CD4-positive, alpha-beta T cell (primary cell): ENCODE measurements at regions not wholly inside any gene's neighbourhood (a gene's known extent, or its start where the extent isn't known, plus 50 kb on each side); places are given as distances from the start of the nearest gene placed in this dataset.

Source experiments
- ATAC-seq: fragments of 200-7000 bp; cut with Tn5 transposase; one replicate; pipeline ENCODE4 v1.10.0; 2022; ENCODE audit warnings: mild to moderate bottlenecking; ENCODE audit not compliant: poor library complexity
- CTCF ChIA-PET: fragments of 350-600 bp; sonication (Branson Sonifier 250); formaldehyde crosslinking; loops from one replicate; lab custom pipeline; 2021; ENCODE audit warnings: antibody characterized with exemption, inconsistent platforms; lab: Charles Lee
- POLR2A ChIA-PET: fragments of 350-600 bp; sonication (Branson Sonifier 250); formaldehyde crosslinking; loops from one replicate; lab custom pipeline; 2021; ENCODE audit warnings: antibody characterized with exemption, inconsistent platforms; lab: Charles Lee
- DNase-seq, 14 experiments: peaks; one replicate each; pipeline ENCODE4 v3.0.0-alpha.2; 2013 to 2020; ENCODE audit warnings: mixed read lengths in 2 of 14
- H3K27ac ChIP-seq, 2 donors: one replicate each; pipeline versions ENCODE4 v1.5.1 to v1.7.0; 2013; ENCODE audit warnings: low read length in 2 of 2, low read depth in 1 of 2, mild to moderate bottlenecking in 1 of 2
- H3K27me3 ChIP-seq, 2 experiments: 1 replicate in 1 of 2; 2 replicates in 1 of 2; pipeline versions ENCODE4 v1.6.1 to v1.7.0; 2013; ENCODE audit warnings: low read length in 2 of 2, control low read depth in 1 of 2, mild to moderate bottlenecking in 1 of 2, moderate library complexity in 1 of 2; ENCODE audit not compliant: insufficient read depth in 2 of 2, control insufficient read depth in 1 of 2
- H3K36me3 ChIP-seq: one replicate; pipeline ENCODE4 v1.6.1; 2013; ENCODE audit warnings: low read length, control low read depth; ENCODE audit not compliant: insufficient read depth
- H3K4me1 ChIP-seq: one replicate; pipeline ENCODE4 v1.6.1; 2013; ENCODE audit warnings: low read length, control low read depth; ENCODE audit not compliant: insufficient read depth
- H3K4me3 ChIP-seq: one replicate; pipeline ENCODE4 v1.5.1; 2013; ENCODE audit warnings: mild to moderate bottlenecking, low read length, moderate library complexity
- H3K9me3 ChIP-seq, 2 experiments: 1 replicate in 1 of 2; 2 replicates in 1 of 2; pipeline versions ENCODE4 v1.6.1 to v1.7.0; 2013; ENCODE audit warnings: low read length in 2 of 2, mild to moderate bottlenecking in 2 of 2, control low read depth in 1 of 2, moderate library complexity in 1 of 2; ENCODE audit not compliant: control insufficient read depth in 1 of 2, insufficient read depth in 1 of 2
- H3K27ac Mint-ChIP-seq: one replicate; pipeline ENCODE4 v1.8.0; 2020; ENCODE audit warnings: mixed read lengths
- H3K27me3 Mint-ChIP-seq: one replicate; pipeline ENCODE4 v1.8.0; 2021; ENCODE audit warnings: mixed read lengths
- H3K36me3 Mint-ChIP-seq: one replicate; pipeline ENCODE4 v1.8.0; 2021; ENCODE audit warnings: low read depth, mixed read lengths
- H3K4me1 Mint-ChIP-seq: one replicate; pipeline ENCODE4 v1.8.0; 2021; ENCODE audit warnings: low read depth, mixed read lengths
- H3K4me3 Mint-ChIP-seq: one replicate; pipeline ENCODE4 v1.8.0; 2020; ENCODE audit warnings: mild to moderate bottlenecking, mixed read lengths
- H3K9me3 Mint-ChIP-seq: one replicate; pipeline ENCODE4 v1.8.0; 2020; ENCODE audit warnings: mixed read lengths
- CTCF ChIP-seq: fragments of 200-600 bp; IDR thresholded peaks from one replicate; pipeline ENCODE4 v1.8.0; 2022; ENCODE audit warnings: antibody characterized with exemption, mild to moderate bottlenecking
- intact Hi-C, 2 experiments: fragments of 100-400 bp; cut with DNase I in 1 of 2; cut with micrococcal nuclease in 1 of 2; formaldehyde crosslinking; loops; one replicate each; pipeline versions ENCODE4 v1.15.1 to v1.9.0; 2023 to 2025; cut with DNase I, micrococcal nuclease

- ATAC-seq: no peak
- ChIA-PET CTCF (no interaction called here), POLR2A (no interaction called here)
- Mint-ChIP-seq H3K4me1 (peaks cover 7% of the 10 kb centered on the region), H3K4me3 (no peak overlapping the region), H3K27me3 (peaks cover 12% of the 10 kb centered on the region), H3K36me3 (no peaks in the 10 kb centered on the region), H3K27ac (no peak overlapping the region), H3K9me3 (no peaks in the 10 kb centered on the region)
- Histone ChIP-seq H3K4me3 (no peak overlapping the region), H3K27ac (no peak overlapping the region), H3K4me1 (no peaks in the 10 kb centered on the region), H3K36me3 (no peaks in the 10 kb centered on the region), H3K9me3 (no peaks in the 10 kb centered on the region), H3K27me3 (no peaks in the 10 kb centered on the region)
- intact Hi-C loops: no loop called here
- DNase-seq: no peak
- TF ChIP-seq CTCF: no peak
These were observed 76.6 kb downstream of the PRKAB2 start for GRCh38 chr1:147095691-147096090.

GRCh38 chr1:147091801-147092200, 80.5 kb downstream of the PRKAB2 start:
- TF ChIP-seq CTCF: no peak
- CTCF ChIA-PET: no interaction called here
- Histone ChIP-seq H3K9me3 (no peaks in the 10 kb centered on the region), H3K4me3 (no peak overlapping the region), H3K27ac (no peak overlapping the region), H3K4me1 (no peaks in the 10 kb centered on the region), H3K36me3 (no peaks in the 10 kb centered on the region), H3K27me3 (no peaks in the 10 kb centered on the region)
- POLR2A ChIA-PET: no interaction called here
- peaks cover 15% of the 10 kb centered on the region for H3K27me3 Mint-ChIP-seq
- H3K9me3 Mint-ChIP-seq: peaks cover 2% of the 10 kb centered on the region
- H3K4me3 Mint-ChIP-seq: no peak overlapping the region
- H3K27ac Mint-ChIP-seq: no peak overlapping the region
- ATAC-seq (no peak), DNase-seq (no peak)
- intact Hi-C loops: no loop called here
- peaks cover 6% of the 10 kb centered on the region for H3K4me1 Mint-ChIP-seq
- H3K36me3 Mint-ChIP-seq: no peaks in the 10 kb centered on the region

GRCh38 chr1:147089457-147089856, 82.8 kb downstream of the PRKAB2 start:
- no peak overlapping the region for H3K27ac Mint-ChIP-seq
- Histone ChIP-seq H3K4me3 (no peak overlapping the region), H3K27ac (no peak overlapping the region), H3K36me3 (no peaks in the 10 kb centered on the region), H3K9me3 (peaks cover 0 to 3% of the 10 kb centered on the region in 2 experiments), H3K27me3 (peaks cover 0 to 5% of the 10 kb centered on the region in 2 experiments), H3K4me1 (peaks cover 7% of the 10 kb centered on the region)
- ChIA-PET CTCF (no interaction called here), POLR2A (interaction anchor here (1.6 kb wide), 1 partner anchor 9 kb away, joined by 3 read pairs; no protein-coding TSS in a partner anchor)
- H3K36me3 Mint-ChIP-seq: peaks cover 6% of the 10 kb centered on the region
- H3K9me3 Mint-ChIP-seq: peaks cover 2% of the 10 kb centered on the region
- peaks cover 12% of the 10 kb centered on the region for H3K4me1 Mint-ChIP-seq
- no peak overlapping the region for H3K4me3 Mint-ChIP-seq
- no peak for TF ChIP-seq CTCF
- intact Hi-C loops: no loop called here
- DNase-seq (no peak), ATAC-seq (no peak)
- H3K27me3 Mint-ChIP-seq: peaks cover 26% of the 10 kb centered on the region
